K562 (cell line): ENCODE measurements at regions not wholly inside any gene's neighbourhood (a gene's known extent, or its start where the extent isn't known, plus 50 kb on each side); places are given as distances from the start of the nearest gene placed in this dataset.
A peak's percentile ranks its signal among the peaks of the same experiment; 100 is the strongest.

Source experiments
- ATAC-seq: fragments of 200-7000 bp; cut with Tn5 transposase; 3 replicates; pipeline ENCODE4 v1.9.1; 2020; ENCODE audit warnings: moderate library complexity
- BruUV-seq: library from RNA; stranded (reverse); fragments of 400-500 nt; replicated peaks from 2 replicates; lab custom pipeline; 2021; lab: Mats Ljungman, UMichigan
- CTCF ChIA-PET: fragments of 300-600 bp; formaldehyde crosslinking; extraction: SDS; loops from one replicate; lab custom pipeline; 2021; ENCODE audit warnings: low intra/inter-chr PET ratio; lab: Yijun Ruan, JAX
- POLR2A ChIA-PET: fragments of 300-600, 350-650 bp; sonication (Branson Sonifier 250); formaldehyde crosslinking; extraction: SDS; loops from one replicate; lab custom pipeline; 2021; ENCODE audit warnings: antibody characterized with exemption, inconsistent platforms; lab: Yijun Ruan, JAX
- DNase-seq, 4 experiments: peaks; one replicate each; pipeline versions ENCODE4 v3.0.0 to v3.0.0-alpha.2; 2011 to 2018; ENCODE audit warnings: low spot score in 3 of 4, mixed read lengths in 3 of 4; ENCODE audit errors: extremely low read depth in 1 of 4
- FAIRE-seq: peaks from 2 replicates; lab custom pipeline; 2011; peaks lifted over from hg19 to GRCh38; lab: Jason Lieb, UNC
- H2AFZ ChIP-seq: 2 replicates; pipeline ENCODE4 v1.6.0; 2011; ENCODE audit warnings: low read depth, low read length, control low read depth, inconsistent platforms
- H3K27ac ChIP-seq: fragments of 200-600 bp; 3 replicates; pipeline ENCODE4 v1.8.0; 2011; ENCODE audit warnings: low read depth, mild to moderate bottlenecking, control low read depth, inconsistent platforms, low read length, moderate library complexity, mixed read lengths; ENCODE audit errors: extremely low read depth
- H3K27me3 ChIP-seq, 2 experiments: fragments of 300-600 bp in 1 of 2; 2 replicates in 1 of 2; 3 replicates in 1 of 2; pipeline versions ENCODE4 v1.6.0 to v1.8.0; 2011; ENCODE audit warnings: inconsistent platforms in 2 of 2, low read length in 2 of 2, mild to moderate bottlenecking in 1 of 2, mixed read lengths in 1 of 2, moderate library complexity in 1 of 2; ENCODE audit not compliant: control insufficient read depth in 2 of 2, insufficient read depth in 2 of 2
- H3K36me3 ChIP-seq: fragments of 300-600 bp; 3 replicates; pipeline ENCODE4 v1.8.0; 2011; ENCODE audit warnings: mild to moderate bottlenecking, low read length, inconsistent platforms; ENCODE audit not compliant: control insufficient read depth, insufficient read depth
- H3K4me1 ChIP-seq, 2 experiments: fragments of 200-600 bp in 1 of 2; replicated peaks in 1 of 2; 2 replicates in 1 of 2; 3 replicates in 1 of 2; pipeline versions ENCODE4 v1.5.1 to v1.8.0; 2011; ENCODE audit warnings: inconsistent platforms in 2 of 2, low read length in 2 of 2, mild to moderate bottlenecking in 1 of 2, mixed read lengths in 1 of 2, moderate library complexity in 1 of 2; ENCODE audit not compliant: control insufficient read depth in 2 of 2, insufficient read depth in 2 of 2
- H3K4me2 ChIP-seq: 2 replicates; pipeline ENCODE4 v1.6.1; 2011; ENCODE audit warnings: low read length, control low read depth, inconsistent platforms, mixed read lengths; ENCODE audit not compliant: insufficient read depth
- H3K4me3 ChIP-seq: fragments of 200-600 bp; sonication (generic), shearing (Covaris generic); 2 replicates; pipeline ENCODE4 v1.5.1; 2016; ENCODE audit warnings: control low read depth, inconsistent platforms
- H3K79me2 ChIP-seq: fragments of 200-600 bp; 3 replicates; pipeline ENCODE4 v1.8.0; 2011; ENCODE audit warnings: low read length, inconsistent platforms; ENCODE audit not compliant: control insufficient read depth, insufficient read depth
- H3K9ac ChIP-seq, 2 experiments: 2 replicates each; pipeline versions ENCODE4 v1.6.0 to v1.6.1; 2011; ENCODE audit warnings: low read depth in 2 of 2, low read length in 2 of 2, control low read depth in 1 of 2, inconsistent platforms in 1 of 2, mild to moderate bottlenecking in 1 of 2, mixed read lengths in 1 of 2; ENCODE audit not compliant: insufficient read depth in 1 of 2
- H3K9me1 ChIP-seq: one replicate; pipeline ENCODE4 v1.6.0; 2011; ENCODE audit warnings: inconsistent platforms, mild to moderate bottlenecking, low read length, moderate library complexity; ENCODE audit not compliant: control insufficient read depth, insufficient read depth
- H3K9me3 ChIP-seq: replicated peaks from 2 replicates; pipeline ENCODE4 v1.5.1; 2011; ENCODE audit warnings: low read depth, low read length, inconsistent platforms; ENCODE audit not compliant: control insufficient read depth, insufficient read depth
- H4K20me1 ChIP-seq: replicated peaks from 2 replicates; pipeline ENCODE4 v1.6.1; 2011; ENCODE audit warnings: low read length, inconsistent platforms, mixed read lengths; ENCODE audit not compliant: control insufficient read depth, insufficient read depth
- BCOR ChIP-seq: fragments of 450-650 bp; IDR thresholded peaks from 2 replicates; pipeline ENCODE4 v1.6.1; 2016
- MCM3 ChIP-seq: fragments of 450-650 bp; IDR thresholded peaks from 2 replicates; pipeline ENCODE4 v1.6.1; 2016
- NFXL1 ChIP-seq: fragments of 450-650 bp; formaldehyde crosslinking; IDR thresholded peaks from 2 replicates; pipeline ENCODE4 v1.4.0; 2021; ENCODE audit warnings: mild to moderate bottlenecking
- RBM25 ChIP-seq: fragments of 200-400 bp; formaldehyde crosslinking; IDR thresholded peaks from 2 replicates; pipeline ENCODE4 v1.6.1; 2018; ENCODE audit warnings: low read length, low read depth, moderate library complexity; ENCODE audit not compliant: severe bottlenecking
- SMARCA5 ChIP-seq: fragments of 450-650 bp; IDR thresholded peaks from 2 replicates; pipeline ENCODE4 v1.6.1; 2016
- STAT5A ChIP-seq: IDR thresholded peaks from 2 replicates; pipeline ENCODE4 v1.6.1; 2012; ENCODE audit warnings: low read length, inconsistent platforms, borderline replicate concordance
- ZBTB7A ChIP-seq: IDR thresholded peaks from 2 replicates; pipeline ENCODE4 v1.6.1; 2011; ENCODE audit warnings: low read depth, mild to moderate bottlenecking, low read length, moderate library complexity, borderline replicate concordance; ENCODE audit not compliant: control insufficient read depth
- ZC3H4 ChIP-seq: sonication (generic); formaldehyde crosslinking; IDR thresholded peaks from 2 replicates; pipeline ENCODE4 v1.9.0; 2021; ENCODE audit warnings: missing genetic modification reagents, borderline replicate concordance
- ZFP36 ChIP-seq: fragments of 150-350 bp; IDR thresholded peaks from 2 replicates; pipeline ENCODE4 v1.6.1; 2018; ENCODE audit warnings: low read length, low read depth; ENCODE audit not compliant: partially characterized antibody
- ZNF324 ChIP-seq: fragments of 250-450 bp; sonication (Bioruptor Pico); IDR thresholded peaks from 2 replicates; pipeline ENCODE4 v1.4.0; 2020; ENCODE audit warnings: mild to moderate bottlenecking
- ZNF431 ChIP-seq: sonication (generic); formaldehyde crosslinking; IDR thresholded peaks from 2 replicates; pipeline ENCODE4 v1.8.0; 2022; ENCODE audit warnings: mild to moderate bottlenecking, missing genetic modification reagents
- WGBS: fragments of 100-300 bp; shearing (Covaris generic); methylation state at CpG from one replicate; pipeline ENCODE4 v1.1.6; 2016; ENCODE audit warnings: low coverage, mixed read lengths; ENCODE audit not compliant: insufficient coverage; ENCODE audit errors: missing lambda C conversion rate; 5-methylcytosine and 5-hydroxymethylcytosine counted together
- in situ Hi-C: fragments of 300-500 bp; cut with MboI; formaldehyde crosslinking; loops from 4 replicates; pipeline ENCODE4 v1.15.0; 2018; ENCODE audit warnings: inconsistent platforms, mixed read lengths
- intact Hi-C: fragments of 100-400 bp; cut with micrococcal nuclease; formaldehyde crosslinking; loops from 2 replicates; pipeline ENCODE4 v1.14.2; 2022
- TF ChIP-seq, protein P1 (sequence below): fragments of 250-450 bp; sonication (Bioruptor Pico); IDR thresholded peaks from 2 replicates; pipeline ENCODE4 v1.5.1; 2021; ENCODE audit warnings: mild to moderate bottlenecking
- TF ChIP-seq, protein P2 (sequence below): fragments of 450-650 bp; conservative IDR thresholded peaks from 2 replicates; pipeline ENCODE4 v1.6.1; 2016; ENCODE audit warnings: missing genetic modification characterization, low read depth, mild to moderate bottlenecking, control low read depth, missing compliant biosample characterization

DNA sequence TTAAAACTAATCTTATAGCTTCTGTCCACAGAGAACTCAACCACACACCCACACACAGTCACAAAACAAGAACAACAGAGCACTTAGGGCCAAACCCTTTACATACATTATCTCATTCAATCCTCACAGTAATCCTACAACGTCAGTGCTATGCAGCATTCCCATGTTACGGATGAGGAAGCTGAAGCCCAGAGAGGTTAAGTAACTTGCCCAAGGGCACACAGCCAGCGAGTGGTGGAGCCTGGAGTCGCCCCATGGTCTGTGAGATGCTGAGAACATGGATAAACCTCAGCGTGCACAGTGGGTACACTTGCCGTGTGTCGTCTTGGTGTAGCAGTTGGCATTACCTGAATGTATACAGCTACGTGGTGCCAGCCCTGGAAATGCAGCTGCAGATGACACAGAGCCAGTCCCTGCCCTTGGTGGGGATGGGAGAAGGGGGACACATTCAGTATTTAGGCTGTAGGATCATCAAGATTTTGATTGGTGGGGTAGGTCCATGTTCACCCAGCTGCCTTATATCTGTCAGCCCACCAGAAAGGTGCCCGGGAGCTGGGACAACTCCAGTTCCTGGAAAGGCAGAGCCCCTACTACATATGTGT lies 177.0 kb downstream of the IRF8 start:
- CTCF ChIA-PET, result no interaction called here
- Histone ChIP-seq H3K27me3 (peaks cover 32 to 67% of the 10 kb centered on the region in 2 experiments), H2AFZ (no peak overlapping the region), H3K36me3 (no peaks in the 10 kb centered on the region), H3K9me1 (no peaks in the 10 kb centered on the region), H3K9me3 (no peaks in the 10 kb centered on the region), H3K4me2 (no peak overlapping the region), H3K4me3 (no peak overlapping the region), H3K9ac (no peak overlapping the region), H4K20me1 (peaks cover 13% of the 10 kb centered on the region), H3K4me1 (no peaks in the 10 kb centered on the region), H3K27ac (no peak overlapping the region), H3K79me2 (no peaks in the 10 kb centered on the region)
- WGBS, result 1% methylated on average over 9 of the region's 9 CpGs
- in situ Hi-C loops (loop anchor here (5.0 kb wide), 1 partner anchor 441 kb away; no protein-coding TSS in a partner anchor), intact Hi-C loops (no loop called here)
- POLR2A ChIA-PET, result interaction anchor here (0.6 to 1.2 kb wide), 2 partner anchors 26 to 278 kb away, joined by 4 read pairs; no protein-coding TSS in a partner anchor
- FAIRE-seq (no peak), DNase-seq (no peak), ATAC-seq (no peak)
- peak; percentile 86 for TF ChIP-seq RBM25
- 0 out of 2 replicates have a peak, but pooled peaks have one; percentile 21 for TF ChIP-seq SMARCA5
- TF ChIP-seq ZFP36, result peak; percentile 73
- no peak for TF ChIP-seq MCM3
- TF ChIP-seq BCOR, result 0 out of 2 replicates have a peak, but pooled peaks have one; percentile 34
- TF ChIP-seq ZC3H4, result no peak
- no TSS peak for BruUV-seq

DNA sequence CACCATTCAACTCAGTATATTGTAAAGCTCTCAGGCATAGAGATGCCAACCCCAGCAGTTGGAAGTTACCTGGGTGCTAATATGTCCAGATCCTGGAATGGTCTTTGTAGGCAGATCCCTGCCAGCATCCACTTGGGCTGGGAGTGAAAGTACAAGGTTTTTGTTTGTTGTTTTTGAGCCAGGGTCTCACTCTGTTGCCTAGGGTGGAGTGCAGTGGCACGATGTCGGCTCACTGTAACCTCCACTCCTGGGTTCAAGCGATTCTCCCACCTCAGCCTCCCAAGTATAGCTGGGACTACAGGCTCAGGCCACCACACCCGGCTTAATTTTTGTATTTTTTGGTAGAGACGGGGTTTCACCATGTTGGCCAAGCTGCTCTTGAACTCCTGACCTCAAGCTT lies 177.6 kb downstream of the IRF8 start:
- H3K4me1 ChIP-seq, result no peaks in the 10 kb centered on the region
- intact Hi-C loops (no loop called here), in situ Hi-C loops (loop anchor here (5.0 kb wide), 1 partner anchor 441 kb away; no protein-coding TSS in a partner anchor)
- H3K9me1 ChIP-seq, result no peaks in the 10 kb centered on the region
- no peaks in the 10 kb centered on the region for H3K36me3 ChIP-seq
- no TSS peak for BruUV-seq
- POLR2A ChIA-PET, result no interaction called here
- H2AFZ ChIP-seq, result no peak overlapping the region
- no peak overlapping the region for H3K4me3 ChIP-seq
- no peak for FAIRE-seq
- peaks cover 13% of the 10 kb centered on the region for H4K20me1 ChIP-seq
- CTCF ChIA-PET, result no interaction called here
- H3K79me2 ChIP-seq, result no peaks in the 10 kb centered on the region
- H3K9ac ChIP-seq, result no peak overlapping the region
- no peak overlapping the region for H3K27ac ChIP-seq
- WGBS, result 0% methylated on average over 4 of the region's 5 CpGs
- H3K9me3 ChIP-seq, result no peaks in the 10 kb centered on the region
- no peak for DNase-seq
- no peak overlapping the region for H3K4me2 ChIP-seq
- peaks cover 28 to 60% of the 10 kb centered on the region in 2 experiments for H3K27me3 ChIP-seq
- ATAC-seq, result no peak
- TF ChIP-seq ZNF431 (CRISPR knock-in tag), result no peak
- no peak for TF ChIP-seq ZNF324 (CRISPR knock-in tag)
- TF ChIP-seq, protein P1, sequence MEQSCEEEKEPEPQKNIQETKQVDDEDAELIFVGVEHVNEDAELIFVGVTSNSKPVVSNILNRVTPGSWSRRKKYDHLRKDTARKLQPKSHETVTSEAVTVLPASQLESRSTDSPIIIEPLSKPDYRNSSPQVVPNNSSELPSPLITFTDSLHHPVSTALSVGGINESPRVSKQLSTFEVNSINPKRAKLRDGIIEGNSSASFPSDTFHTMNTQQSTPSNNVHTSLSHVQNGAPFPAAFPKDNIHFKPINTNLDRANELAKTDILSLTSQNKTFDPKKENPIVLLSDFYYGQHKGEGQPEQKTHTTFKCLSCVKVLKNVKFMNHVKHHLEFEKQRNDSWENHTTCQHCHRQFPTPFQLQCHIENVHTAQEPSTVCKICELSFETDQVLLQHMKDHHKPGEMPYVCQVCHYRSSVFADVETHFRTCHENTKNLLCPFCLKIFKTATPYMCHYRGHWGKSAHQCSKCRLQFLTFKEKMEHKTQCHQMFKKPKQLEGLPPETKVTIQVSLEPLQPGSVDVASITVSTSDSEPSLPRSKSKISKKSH (CRISPR knock-in tag), result no peak
- TF ChIP-seq STAT5A, result no peak
- TF ChIP-seq ZBTB7A, result no peak
- no peak for TF ChIP-seq NFXL1 (CRISPR knock-in tag)
- TF ChIP-seq, protein P2, sequence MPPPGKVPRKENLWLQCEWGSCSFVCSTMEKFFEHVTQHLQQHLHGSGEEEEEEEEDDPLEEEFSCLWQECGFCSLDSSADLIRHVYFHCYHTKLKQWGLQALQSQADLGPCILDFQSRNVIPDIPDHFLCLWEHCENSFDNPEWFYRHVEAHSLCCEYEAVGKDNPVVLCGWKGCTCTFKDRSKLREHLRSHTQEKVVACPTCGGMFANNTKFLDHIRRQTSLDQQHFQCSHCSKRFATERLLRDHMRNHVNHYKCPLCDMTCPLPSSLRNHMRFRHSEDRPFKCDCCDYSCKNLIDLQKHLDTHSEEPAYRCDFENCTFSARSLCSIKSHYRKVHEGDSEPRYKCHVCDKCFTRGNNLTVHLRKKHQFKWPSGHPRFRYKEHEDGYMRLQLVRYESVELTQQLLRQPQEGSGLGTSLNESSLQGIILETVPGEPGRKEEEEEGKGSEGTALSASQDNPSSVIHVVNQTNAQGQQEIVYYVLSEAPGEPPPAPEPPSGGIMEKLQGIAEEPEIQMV, result no peak
